Fibroblast of skin of left biceps (primary cell): ENCODE measurements at regions not wholly inside any gene's neighbourhood (a gene's known extent, or its start where the extent isn't known, plus 50 kb on each side); places are given as distances from the start of the nearest gene placed in this dataset.
"Not testable (repeated sequence)": the region's sequence is repeated elsewhere in the genome, so short reads cannot be mapped to it uniquely, and the experiment has no call there.

ENCODE experiments used
- DNase-seq, 2 experiments: peaks; one replicate each; pipeline ENCODE4 v3.0.0-alpha.2; 2013; ENCODE audit warnings: low read depth in 2 of 2

- no peak for DNase-seq
Observed at GRCh38 chr2:4915357-4915756, 776.8 kb upstream of the SOX11 start.

- no peak for DNase-seq
Observed at GRCh38 chr2:4916094-4916493, 776.1 kb upstream of the SOX11 start.

GRCh38 chr2:4930704-4931103 is 761.5 kb upstream of the SOX11 start:
- no peak for DNase-seq

- DNase-seq, result no peak
Observed at GRCh38 chr2:4931721-4932365, 760.3 kb upstream of the SOX11 start.

- not testable (repeated sequence) for DNase-seq
Observed at GRCh38 chr2:4935291-4935690, 756.9 kb upstream of the SOX11 start.

- DNase-seq, result no peak
Observed at GRCh38 chr2:4937550-4937949, 754.6 kb upstream of the SOX11 start.

GRCh38 chr2:4938206-4938605 is 754.0 kb upstream of the SOX11 start:
- no peak for DNase-seq

GRCh38 chr2:4942441-4942840 is 749.7 kb upstream of the SOX11 start:
- no peak for DNase-seq

GRCh38 chr2:4947911-4948310 is 744.3 kb upstream of the SOX11 start:
- DNase-seq, result no peak

GRCh38 chr2:4951368-4951767 is 740.8 kb upstream of the SOX11 start:
- no peak for DNase-seq

GRCh38 chr2:4959219-4959618 is 733.0 kb upstream of the SOX11 start:
- DNase-seq, result no peak

- DNase-seq, result no peak
Observed at GRCh38 chr2:4962419-4962818, 729.8 kb upstream of the SOX11 start.

GRCh38 chr2:4963106-4963505 is 729.1 kb upstream of the SOX11 start:
- DNase-seq, result no peak

- no peak for DNase-seq
Observed at GRCh38 chr2:4964001-4964540, 728.1 kb upstream of the SOX11 start.

- DNase-seq, result no peak
Observed at GRCh38 chr2:4964579-4964978, 727.6 kb upstream of the SOX11 start.

- DNase-seq, result no peak
Observed at GRCh38 chr2:4965556-4966320, 726.4 kb upstream of the SOX11 start.

- DNase-seq, result no peak
Observed at GRCh38 chr2:4967206-4967605, 725.0 kb upstream of the SOX11 start.

- DNase-seq, result no peak
Observed at GRCh38 chr2:4972472-4972871, 719.7 kb upstream of the SOX11 start.

- no peak for DNase-seq
Observed at GRCh38 chr2:4973354-4973753, 718.8 kb upstream of the SOX11 start.

- no peak for DNase-seq
Observed at GRCh38 chr2:4973973-4974372, 718.2 kb upstream of the SOX11 start.

GRCh38 chr2:4976407-4976806 is 715.8 kb upstream of the SOX11 start:
- no peak for DNase-seq

GRCh38 chr2:4979111-4979510 is 713.1 kb upstream of the SOX11 start:
- no peak for DNase-seq

GRCh38 chr2:4980995-4981394 is 711.2 kb upstream of the SOX11 start:
- no peak for DNase-seq
